Kidney epithelial cell (primary cell): ENCODE measurements at regions not wholly inside any gene's neighbourhood (a gene's known extent, or its start where the extent isn't known, plus 50 kb on each side); places are given as distances from the start of the nearest gene placed in this dataset.
"Not testable (repeated sequence)": the region's sequence is repeated elsewhere in the genome, so short reads cannot be mapped to it uniquely, and the experiment has no call there.

ENCODE experiments used
- DNase-seq: peaks from one replicate; pipeline ENCODE4 v3.0.0-alpha.2; 2010; ENCODE audit warnings: low read depth
- H3K27me3 ChIP-seq: 2 replicates; pipeline ENCODE4 v1.6.0; 2011; ENCODE audit warnings: low read length; ENCODE audit not compliant: control insufficient read depth, insufficient read depth
- H3K36me3 ChIP-seq: 2 replicates; pipeline ENCODE4 v1.5.1; 2011; ENCODE audit warnings: low read length; ENCODE audit not compliant: control insufficient read depth, insufficient read depth
- H3K4me3 ChIP-seq: 2 replicates; pipeline ENCODE4 v1.5.1; 2011; ENCODE audit warnings: low read depth, mild to moderate bottlenecking, control low read depth, low read length
- CTCF ChIP-seq: IDR thresholded peaks from 2 replicates; pipeline ENCODE4 v1.5.1; 2011; ENCODE audit warnings: mild to moderate bottlenecking, moderate library complexity, low read length, control low read depth, inconsistent platforms; ENCODE audit not compliant: insufficient read depth, poor library complexity, severe bottlenecking

DNA sequence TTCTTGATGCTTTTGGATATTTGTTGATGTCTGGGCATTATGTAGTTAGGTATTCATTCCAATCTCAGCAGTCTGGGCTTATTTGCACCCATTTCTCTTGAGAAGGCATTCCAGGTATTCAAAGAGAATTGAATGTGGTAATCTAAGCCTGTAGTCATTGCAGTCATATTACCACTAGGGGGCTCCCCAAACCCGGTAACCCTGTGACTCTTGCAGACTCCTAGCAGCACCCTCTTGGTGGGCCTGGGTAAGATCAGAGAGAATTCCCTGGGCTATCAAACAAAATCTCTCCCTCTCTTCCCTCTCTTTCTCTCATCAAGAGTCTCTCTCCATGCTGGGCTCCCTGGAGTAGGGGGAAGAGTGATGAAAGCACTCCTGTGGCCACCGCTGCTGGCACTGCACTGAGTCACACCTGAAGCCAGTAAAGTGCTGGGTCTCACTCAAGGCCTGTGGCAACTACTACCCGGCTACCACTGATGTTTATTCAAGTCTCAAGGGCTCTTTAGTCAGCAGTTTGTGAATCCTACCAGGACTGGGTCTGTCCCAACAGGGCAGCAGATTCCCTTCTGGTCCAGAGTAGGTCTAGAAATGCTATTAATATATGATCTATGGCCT is 187.7 kb upstream of the NUDT10 start:
- DNase-seq, result no peak
- Histone ChIP-seq H3K4me3 (no peak overlapping the region), H3K36me3 (no peaks in the 10 kb centered on the region), H3K27me3 (no peaks in the 10 kb centered on the region)
- peak; percentile 63 for TF ChIP-seq CTCF

- no peaks in the 10 kb centered on the region for H3K27me3 ChIP-seq
- no peak overlapping the region for H3K4me3 ChIP-seq
- no peak for DNase-seq
- no peaks in the 10 kb centered on the region for H3K36me3 ChIP-seq
- TF ChIP-seq CTCF, result no peak
Observed at GRCh38 chrX:51148848-51149247, 183.8 kb upstream of the NUDT10 start.

GRCh38 chrX:51151734-51152133 is 180.9 kb upstream of the NUDT10 start:
- TF ChIP-seq CTCF, result no peak
- no peak for DNase-seq
- Histone ChIP-seq H3K4me3 (no peak overlapping the region), H3K27me3 (no peaks in the 10 kb centered on the region), H3K36me3 (no peaks in the 10 kb centered on the region)

DNA sequence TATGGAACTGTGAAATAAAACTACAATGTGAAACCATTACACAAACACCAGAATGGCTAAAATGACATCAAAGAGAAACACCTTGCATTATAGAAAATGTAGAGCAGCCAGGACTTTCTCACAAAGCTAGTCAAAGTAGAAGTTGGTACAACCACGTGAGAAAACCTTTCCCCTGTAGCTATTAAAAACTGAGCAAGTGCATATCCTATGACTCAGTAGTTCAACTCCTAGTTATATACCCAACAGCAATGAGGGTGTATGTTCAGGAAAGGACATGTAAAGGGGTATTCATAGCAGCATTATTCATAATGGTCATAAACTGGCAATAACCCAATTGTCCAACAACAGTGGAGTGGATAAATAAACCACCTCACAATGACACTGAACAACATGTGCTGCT is 177.5 kb upstream of the NUDT10 start:
- DNase-seq, result no peak
- Histone ChIP-seq H3K27me3 (no peaks in the 10 kb centered on the region), H3K4me3 (no peak overlapping the region), H3K36me3 (no peaks in the 10 kb centered on the region)
- no peak for TF ChIP-seq CTCF

- TF ChIP-seq CTCF, result no peak
- no peak for DNase-seq
- no peak overlapping the region for H3K4me3 ChIP-seq
Observed at GRCh38 chrX:51155566-51155965, 177.1 kb upstream of the NUDT10 start.

GRCh38 chrX:51158231-51158630 is 174.4 kb upstream of the NUDT10 start:
- no peak for TF ChIP-seq CTCF
- DNase-seq, result no peak
- no peak overlapping the region for H3K4me3 ChIP-seq
- no peaks in the 10 kb centered on the region for H3K36me3 ChIP-seq
- no peaks in the 10 kb centered on the region for H3K27me3 ChIP-seq

More at GRCh38 chrX:51155566-51155965, 177.1 kb upstream of the NUDT10 start:
- Histone ChIP-seq H3K27me3 (no peaks in the 10 kb centered on the region), H3K36me3 (no peaks in the 10 kb centered on the region)

GRCh38 chrX:51159378-51159777 is 173.2 kb upstream of the NUDT10 start:
- not testable (repeated sequence) for DNase-seq, H3K4me3 ChIP-seq, H3K36me3 ChIP-seq, H3K27me3 ChIP-seq
